ENCODE measurements at regions not wholly inside any gene's neighbourhood (a gene's known extent, or its start where the extent isn't known, plus 50 kb on each side); places are given as distances from the start of the nearest gene placed in this dataset.

GRCh38 chr1:55968661-55969060 is 610.7 kb downstream of the PLPP3 start:
- Histone ChIP-seq H3K27ac (no peak overlapping the region), H3K36me3 (no peaks in the 10 kb centered on the region), H3K9me3 (no peaks in the 10 kb centered on the region), H3K4me3 (no peak overlapping the region), H3K27me3 (no peaks in the 10 kb centered on the region), H3K4me1 (no peaks in the 10 kb centered on the region)
- DNase-seq (ENCODE audit: low spot score), result no peak
- no peak for TF ChIP-seq CTCF (IDR thresholded peaks at IDR 0.05)

- H3K27me3 ChIP-seq, result no peaks in the 10 kb centered on the region
- no peak overlapping the region for H3K4me3 ChIP-seq
Measured at GRCh38 chr1:55965981-55966461, 613.3 kb downstream of the PLPP3 start.

GRCh38 chr1:55962472-55962871 is 616.9 kb downstream of the PLPP3 start:
- H3K27me3 ChIP-seq, result no peaks in the 10 kb centered on the region
- no peak overlapping the region for H3K4me3 ChIP-seq
- no peak for TF ChIP-seq CTCF (IDR thresholded peaks at IDR 0.05)
- no peak overlapping the region for H3K27ac ChIP-seq
- DNase-seq (ENCODE audit: low spot score), result no peak
- H3K36me3 ChIP-seq, result no peaks in the 10 kb centered on the region
- no peaks in the 10 kb centered on the region for H3K9me3 ChIP-seq
- H3K4me1 ChIP-seq, result peaks cover 0 to 9% of the 10 kb centered on the region in 2 donors

More at GRCh38 chr1:55965981-55966461, 613.3 kb downstream of the PLPP3 start:
- no peaks in the 10 kb centered on the region for H3K4me1 ChIP-seq
- no peaks in the 10 kb centered on the region for H3K36me3 ChIP-seq
- TF ChIP-seq CTCF (IDR thresholded peaks at IDR 0.05), result no peak
- H3K27ac ChIP-seq, result no peak overlapping the region
- no peak for DNase-seq (ENCODE audit: low spot score)
- H3K9me3 ChIP-seq, result no peaks in the 10 kb centered on the region

- no peak overlapping the region for H3K27ac ChIP-seq
- DNase-seq (ENCODE audit: low spot score), result no peak
- no peaks in the 10 kb centered on the region for H3K27me3 ChIP-seq
- no peaks in the 10 kb centered on the region for H3K36me3 ChIP-seq
- H3K4me3 ChIP-seq, result no peak overlapping the region
- peaks cover 0 to 9% of the 10 kb centered on the region in 2 donors for H3K4me1 ChIP-seq
- TF ChIP-seq CTCF (IDR thresholded peaks at IDR 0.05), result no peak
- no peaks in the 10 kb centered on the region for H3K9me3 ChIP-seq
Measured at GRCh38 chr1:55959136-55959548, 620.2 kb downstream of the PLPP3 start.

DNA sequence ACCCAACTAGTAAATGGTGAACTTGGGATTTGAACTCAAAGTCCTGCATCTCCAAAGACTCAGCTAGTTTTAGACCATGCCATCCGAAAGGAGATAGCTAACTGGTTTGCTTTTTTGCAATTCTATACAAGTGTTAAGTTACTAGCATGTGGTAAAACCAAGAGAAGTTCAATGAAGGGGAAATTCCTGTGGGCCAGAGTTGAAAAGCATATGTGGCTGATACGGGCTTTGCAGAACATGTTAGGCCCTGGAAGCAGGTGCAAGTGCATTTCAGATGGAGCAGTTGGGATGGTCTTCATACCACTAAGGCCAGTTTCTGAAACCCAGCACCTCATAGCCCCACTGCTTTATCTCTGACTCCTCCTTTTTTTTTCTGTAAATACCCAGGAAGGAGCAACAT is 620.9 kb downstream of the PLPP3 start:
- Histone ChIP-seq H3K27ac (no peak overlapping the region), H3K27me3 (no peaks in the 10 kb centered on the region), H3K9me3 (no peaks in the 10 kb centered on the region), H3K36me3 (no peaks in the 10 kb centered on the region), H3K4me1 (peaks cover 0 to 9% of the 10 kb centered on the region in 2 donors), H3K4me3 (no peak overlapping the region)
- no peak for TF ChIP-seq CTCF (IDR thresholded peaks at IDR 0.05)
- no peak for DNase-seq (ENCODE audit: low spot score)

GRCh38 chr1:55957276-55957675 is 622.1 kb downstream of the PLPP3 start:
- no peak for DNase-seq (ENCODE audit: low spot score)
- H3K4me3 ChIP-seq, result no peak overlapping the region
- H3K27me3 ChIP-seq, result no peaks in the 10 kb centered on the region
- H3K27ac ChIP-seq, result no peak overlapping the region
- H3K4me1 ChIP-seq, result peaks cover 0 to 9% of the 10 kb centered on the region in 2 donors
- H3K36me3 ChIP-seq, result no peaks in the 10 kb centered on the region
- H3K9me3 ChIP-seq, result no peaks in the 10 kb centered on the region
- TF ChIP-seq CTCF (IDR thresholded peaks at IDR 0.05), result no peak
